ENCODE measurements at regions not wholly inside any gene's neighbourhood (a gene's known extent, or its start where the extent isn't known, plus 50 kb on each side); places are given as distances from the start of the nearest gene placed in this dataset.

GRCh38 chr7:140249036-140249806 lies 72.4 kb upstream of the KDM7A start (continued):
- TF ChIP-seq, protein P1, sequence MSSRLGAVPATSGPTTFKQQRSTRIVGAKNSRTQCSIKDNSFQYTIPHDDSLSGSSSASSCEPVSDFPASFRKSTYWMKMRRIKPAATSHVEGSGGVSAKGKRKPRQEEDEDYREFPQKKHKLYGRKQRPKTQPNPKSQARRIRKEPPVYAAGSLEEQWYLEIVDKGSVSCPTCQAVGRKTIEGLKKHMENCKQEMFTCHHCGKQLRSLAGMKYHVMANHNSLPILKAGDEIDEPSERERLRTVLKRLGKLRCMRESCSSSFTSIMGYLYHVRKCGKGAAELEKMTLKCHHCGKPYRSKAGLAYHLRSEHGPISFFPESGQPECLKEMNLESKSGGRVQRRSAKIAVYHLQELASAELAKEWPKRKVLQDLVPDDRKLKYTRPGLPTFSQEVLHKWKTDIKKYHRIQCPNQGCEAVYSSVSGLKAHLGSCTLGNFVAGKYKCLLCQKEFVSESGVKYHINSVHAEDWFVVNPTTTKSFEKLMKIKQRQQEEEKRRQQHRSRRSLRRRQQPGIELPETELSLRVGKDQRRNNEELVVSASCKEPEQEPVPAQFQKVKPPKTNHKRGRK (CRISPR knock-in tag; IDR thresholded peaks at IDR 0.05): no peak
- TF ChIP-seq ONECUT2 (CRISPR knock-in tag; IDR thresholded peaks at IDR 0.05) (no peak), PATZ1 (CRISPR knock-in tag; IDR thresholded peaks at IDR 0.05) (peak; percentile 47; the same call in 1 of the 2 replicates), HNF4G (IDR thresholded peaks at IDR 0.05; ENCODE audit: borderline replicate concordance, low read depth, low read length) (0 out of 2 replicates have a peak, but pooled peaks have one; percentile 25), HNF4G (CRISPR knock-in tag; IDR thresholded peaks at IDR 0.05; ENCODE audit: borderline replicate concordance, low read depth) (no peak), REXO4 (CRISPR knock-in tag; IDR thresholded peaks at IDR 0.05; ENCODE audit: borderline replicate concordance) (no peak), SETDB1 (CRISPR knock-in tag; IDR thresholded peaks at IDR 0.05; ENCODE audit: borderline replicate concordance) (no peak), PHF5A (CRISPR knock-in tag; IDR thresholded peaks at IDR 0.05; ENCODE audit: low read depth, unreplicated experiment) (peak; percentile 16), CENPX (CRISPR knock-in tag; IDR thresholded peaks at IDR 0.05) (no peak), NR2F2 (IDR thresholded peaks at IDR 0.05; ENCODE audit: borderline replicate concordance, low read depth) (peak; percentile 65; the same call in 1 of the 2 replicates), SP2 (CRISPR knock-in tag; IDR thresholded peaks at IDR 0.05) (no peak), NR2F6 (IDR thresholded peaks at IDR 0.05) (peak; percentile 65), NR2F6 (CRISPR knock-in tag; IDR thresholded peaks at IDR 0.05) (peak; percentile 36), MBNL3 (CRISPR knock-in tag; conservative IDR thresholded peaks at IDR 0.05) (no peak), ZNF33B (CRISPR knock-in tag; IDR thresholded peaks at IDR 0.05) (no peak), ZNF414 (CRISPR knock-in tag; IDR thresholded peaks at IDR 0.05) (no peak)
- TF ChIP-seq, protein P2, sequence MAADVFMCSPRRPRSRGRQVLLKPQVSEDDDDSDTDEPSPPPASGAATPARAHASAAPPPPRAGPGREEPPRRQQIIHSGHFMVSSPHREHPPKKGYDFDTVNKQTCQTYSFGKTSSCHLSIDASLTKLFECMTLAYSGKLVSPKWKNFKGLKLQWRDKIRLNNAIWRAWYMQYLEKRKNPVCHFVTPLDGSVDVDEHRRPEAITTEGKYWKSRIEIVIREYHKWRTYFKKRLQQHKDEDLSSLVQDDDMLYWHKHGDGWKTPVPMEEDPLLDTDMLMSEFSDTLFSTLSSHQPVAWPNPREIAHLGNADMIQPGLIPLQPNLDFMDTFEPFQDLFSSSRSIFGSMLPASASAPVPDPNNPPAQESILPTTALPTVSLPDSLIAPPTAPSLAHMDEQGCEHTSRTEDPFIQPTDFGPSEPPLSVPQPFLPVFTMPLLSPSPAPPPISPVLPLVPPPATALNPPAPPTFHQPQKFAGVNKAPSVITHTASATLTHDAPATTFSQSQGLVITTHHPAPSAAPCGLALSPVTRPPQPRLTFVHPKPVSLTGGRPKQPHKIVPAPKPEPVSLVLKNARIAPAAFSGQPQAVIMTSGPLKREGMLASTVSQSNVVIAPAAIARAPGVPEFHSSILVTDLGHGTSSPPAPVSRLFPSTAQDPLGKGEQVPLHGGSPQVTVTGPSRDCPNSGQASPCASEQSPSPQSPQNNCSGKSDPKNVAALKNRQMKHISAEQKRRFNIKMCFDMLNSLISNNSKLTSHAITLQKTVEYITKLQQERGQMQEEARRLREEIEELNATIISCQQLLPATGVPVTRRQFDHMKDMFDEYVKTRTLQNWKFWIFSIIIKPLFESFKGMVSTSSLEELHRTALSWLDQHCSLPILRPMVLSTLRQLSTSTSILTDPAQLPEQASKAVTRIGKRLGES (CRISPR knock-in tag; IDR thresholded peaks at IDR 0.05; ENCODE audit: borderline replicate concordance): no peak
- TF ChIP-seq, protein P3, sequence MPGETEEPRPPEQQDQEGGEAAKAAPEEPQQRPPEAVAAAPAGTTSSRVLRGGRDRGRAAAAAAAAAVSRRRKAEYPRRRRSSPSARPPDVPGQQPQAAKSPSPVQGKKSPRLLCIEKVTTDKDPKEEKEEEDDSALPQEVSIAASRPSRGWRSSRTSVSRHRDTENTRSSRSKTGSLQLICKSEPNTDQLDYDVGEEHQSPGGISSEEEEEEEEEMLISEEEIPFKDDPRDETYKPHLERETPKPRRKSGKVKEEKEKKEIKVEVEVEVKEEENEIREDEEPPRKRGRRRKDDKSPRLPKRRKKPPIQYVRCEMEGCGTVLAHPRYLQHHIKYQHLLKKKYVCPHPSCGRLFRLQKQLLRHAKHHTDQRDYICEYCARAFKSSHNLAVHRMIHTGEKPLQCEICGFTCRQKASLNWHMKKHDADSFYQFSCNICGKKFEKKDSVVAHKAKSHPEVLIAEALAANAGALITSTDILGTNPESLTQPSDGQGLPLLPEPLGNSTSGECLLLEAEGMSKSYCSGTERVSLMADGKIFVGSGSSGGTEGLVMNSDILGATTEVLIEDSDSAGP (CRISPR knock-in tag; IDR thresholded peaks at IDR 0.05; ENCODE audit: borderline replicate concordance): no peak
- TF ChIP-seq, protein P4, sequence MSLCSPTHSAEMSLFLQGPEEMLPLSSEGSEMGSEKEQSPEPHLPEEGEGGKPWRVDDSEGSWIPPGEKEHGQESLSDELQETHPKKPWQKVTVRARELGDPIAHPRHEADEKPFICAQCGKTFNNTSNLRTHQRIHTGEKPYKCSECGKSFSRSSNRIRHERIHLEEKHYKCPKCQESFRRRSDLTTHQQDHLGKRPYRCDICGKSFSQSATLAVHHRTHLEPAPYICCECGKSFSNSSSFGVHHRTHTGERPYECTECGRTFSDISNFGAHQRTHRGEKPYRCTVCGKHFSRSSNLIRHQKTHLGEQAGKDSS (CRISPR knock-in tag; IDR thresholded peaks at IDR 0.05; ENCODE audit: borderline replicate concordance, low read depth): no peak

All from HepG2 (cell line).